ENCODE measurements at regions not wholly inside any gene's neighbourhood (a gene's known extent, or its start where the extent isn't known, plus 50 kb on each side); places are given as distances from the start of the nearest gene placed in this dataset.

DNA sequence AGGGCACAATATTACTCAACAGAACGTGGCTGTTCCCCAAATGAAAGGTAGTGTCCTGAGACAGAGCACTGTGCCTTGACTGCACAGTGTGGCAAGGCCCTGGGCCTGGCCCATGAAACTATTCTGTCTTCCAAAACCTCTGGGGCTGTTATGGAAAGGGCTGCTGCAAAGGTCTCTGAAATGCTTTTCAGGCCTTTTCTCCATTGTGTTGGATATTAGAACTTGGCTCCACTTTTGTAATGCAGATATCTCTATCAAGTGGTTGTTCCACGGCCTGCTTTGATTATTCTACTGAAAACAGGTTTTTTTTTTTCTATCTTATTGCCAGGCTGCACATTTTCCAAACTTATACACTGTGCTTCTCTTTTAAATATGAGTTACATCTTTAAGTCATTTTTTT, 777.5 kb upstream of the TYRP1 start:
- TF ChIP-seq, protein P1, sequence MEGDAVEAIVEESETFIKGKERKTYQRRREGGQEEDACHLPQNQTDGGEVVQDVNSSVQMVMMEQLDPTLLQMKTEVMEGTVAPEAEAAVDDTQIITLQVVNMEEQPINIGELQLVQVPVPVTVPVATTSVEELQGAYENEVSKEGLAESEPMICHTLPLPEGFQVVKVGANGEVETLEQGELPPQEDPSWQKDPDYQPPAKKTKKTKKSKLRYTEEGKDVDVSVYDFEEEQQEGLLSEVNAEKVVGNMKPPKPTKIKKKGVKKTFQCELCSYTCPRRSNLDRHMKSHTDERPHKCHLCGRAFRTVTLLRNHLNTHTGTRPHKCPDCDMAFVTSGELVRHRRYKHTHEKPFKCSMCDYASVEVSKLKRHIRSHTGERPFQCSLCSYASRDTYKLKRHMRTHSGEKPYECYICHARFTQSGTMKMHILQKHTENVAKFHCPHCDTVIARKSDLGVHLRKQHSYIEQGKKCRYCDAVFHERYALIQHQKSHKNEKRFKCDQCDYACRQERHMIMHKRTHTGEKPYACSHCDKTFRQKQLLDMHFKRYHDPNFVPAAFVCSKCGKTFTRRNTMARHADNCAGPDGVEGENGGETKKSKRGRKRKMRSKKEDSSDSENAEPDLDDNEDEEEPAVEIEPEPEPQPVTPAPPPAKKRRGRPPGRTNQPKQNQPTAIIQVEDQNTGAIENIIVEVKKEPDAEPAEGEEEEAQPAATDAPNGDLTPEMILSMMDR (IDR thresholded peaks at IDR 0.05), result no peak
- no peak for TF ChIP-seq ZFX (IDR thresholded peaks at IDR 0.05; ENCODE audit: borderline replicate concordance)

All from 22Rv1 (cell line).